Sciatic nerve (tissue), 2 donors: ENCODE measurements at regions not wholly inside any gene's neighbourhood (a gene's known extent, or its start where the extent isn't known, plus 50 kb on each side); places are given as distances from the start of the nearest gene placed in this dataset.
"Not testable (repeated sequence)": the region's sequence is repeated elsewhere in the genome, so short reads cannot be mapped to it uniquely, and the experiment has no call there.

ENCODE experiments used
- ATAC-seq: fragments of 200-7000 bp; cut with Tn5 transposase; one replicate; pipeline ENCODE4 v1.9.1; 2020; ENCODE audit warnings: mild to moderate bottlenecking, moderate library complexity
- DNase-seq: peaks from one replicate; pipeline ENCODE4 v3.0.0-alpha.2; 2020; ENCODE audit warnings: low spot score
- intact Hi-C: fragments of 100-400 bp; cut with DNase I; formaldehyde crosslinking; loops from one replicate; pipeline ENCODE4 v1.14.2; 2022
- donor health status: DM: no; HTN: no; CAD: no.
- donor health status: DM: no; HTN: no; CAD: no.

- ATAC-seq, result no peak
- intact Hi-C loops, result no loop called here
- no peak for DNase-seq
Measured at GRCh38 chr12:27866373-27867101, 86.5 kb upstream of the MANSC4 start.

DNA sequence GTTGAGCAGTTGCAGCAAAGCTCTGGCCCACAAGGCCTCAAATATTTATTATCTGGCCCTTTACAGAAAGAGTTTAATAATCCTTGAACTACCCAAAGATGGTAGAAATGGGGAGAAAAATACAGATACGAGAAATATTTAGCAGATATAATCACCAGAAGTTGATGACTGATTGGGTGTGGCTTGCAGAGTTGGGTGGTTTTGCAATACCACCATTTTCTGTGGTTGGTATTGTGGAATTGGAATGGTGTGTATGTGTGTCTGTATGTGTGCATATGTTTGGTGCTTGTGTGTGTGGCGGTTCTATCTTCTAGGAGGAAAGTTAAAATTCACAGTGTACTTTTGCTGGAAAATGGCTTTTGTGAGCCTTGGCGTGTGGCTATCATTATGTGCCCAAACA is 85.4 kb upstream of the MANSC4 start:
- intact Hi-C loops, result no loop called here
- DNase-seq (no peak), ATAC-seq (no peak)

GRCh38 chr12:27864521-27864920 is 84.5 kb upstream of the MANSC4 start:
- no peak for ATAC-seq
- DNase-seq, result no peak
- intact Hi-C loops, result no loop called here

- DNase-seq (no peak), ATAC-seq (no peak)
- intact Hi-C loops, result no loop called here
Measured at GRCh38 chr12:27863839-27864238, 83.8 kb upstream of the MANSC4 start.

- DNase-seq (peak; percentile 71), ATAC-seq (peak; percentile 88)
- intact Hi-C loops, result no loop called here
Measured at GRCh38 chr12:27861428-27862167, 81.6 kb upstream of the MANSC4 start.

- DNase-seq (no peak), ATAC-seq (no peak)
- intact Hi-C loops, result no loop called here
Measured at GRCh38 chr12:27859648-27860047, 79.6 kb upstream of the MANSC4 start.

DNA sequence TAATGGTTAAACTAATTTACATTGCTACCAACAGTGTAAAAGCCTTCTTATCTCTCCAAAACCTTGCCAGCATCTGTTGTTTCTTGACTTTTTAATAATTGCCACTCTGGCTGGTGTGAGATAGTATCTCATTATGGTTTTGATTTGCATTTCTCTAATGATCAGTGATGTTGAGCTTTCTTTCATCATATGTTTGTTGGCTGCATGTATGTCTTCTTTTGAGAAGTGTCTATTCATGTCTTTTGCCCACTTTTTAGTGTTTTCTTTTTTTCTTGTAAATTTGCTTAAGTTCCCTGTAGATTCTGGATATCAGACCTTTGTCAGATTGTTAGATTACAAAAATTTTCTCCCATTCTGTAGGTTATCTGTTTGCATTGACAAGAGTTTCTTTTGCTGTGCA is 77.0 kb upstream of the MANSC4 start:
- ATAC-seq, intact Hi-C loops, DNase-seq: not testable (repeated sequence)

- DNase-seq (no peak), ATAC-seq (no peak)
- intact Hi-C loops, result no loop called here
Measured at GRCh38 chr12:27852742-27853141, 72.7 kb upstream of the MANSC4 start.
